EH (cell line): ENCODE measurements at regions not wholly inside any gene's neighbourhood (a gene's known extent, or its start where the extent isn't known, plus 50 kb on each side); places are given as distances from the start of the nearest gene placed in this dataset.

Experiments used
- DNase-seq: peaks from one replicate; pipeline ENCODE4 v3.0.0-alpha.2; 2015; ENCODE audit warnings: low read depth

DNA sequence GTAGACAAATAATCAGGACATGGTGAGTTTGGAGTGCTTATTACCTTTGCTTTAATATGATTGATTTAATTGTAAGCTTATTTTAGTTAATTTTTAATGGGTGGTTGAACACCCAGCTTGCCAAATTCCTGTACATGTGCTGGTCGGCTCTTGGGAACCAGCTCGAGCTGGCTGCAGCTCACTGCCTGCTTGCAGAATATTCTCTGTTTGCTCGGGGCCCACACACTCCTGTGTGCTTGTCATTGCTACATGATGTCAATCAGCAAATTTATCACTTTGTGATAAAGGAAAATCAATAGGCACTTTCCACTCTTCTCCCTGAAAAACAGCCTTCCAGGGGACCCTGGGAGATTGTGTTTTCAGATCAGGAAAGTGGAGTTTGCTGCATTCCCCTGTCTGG, 141.1 kb upstream of the LHX5 start:
- DNase-seq, result no peak

DNA sequence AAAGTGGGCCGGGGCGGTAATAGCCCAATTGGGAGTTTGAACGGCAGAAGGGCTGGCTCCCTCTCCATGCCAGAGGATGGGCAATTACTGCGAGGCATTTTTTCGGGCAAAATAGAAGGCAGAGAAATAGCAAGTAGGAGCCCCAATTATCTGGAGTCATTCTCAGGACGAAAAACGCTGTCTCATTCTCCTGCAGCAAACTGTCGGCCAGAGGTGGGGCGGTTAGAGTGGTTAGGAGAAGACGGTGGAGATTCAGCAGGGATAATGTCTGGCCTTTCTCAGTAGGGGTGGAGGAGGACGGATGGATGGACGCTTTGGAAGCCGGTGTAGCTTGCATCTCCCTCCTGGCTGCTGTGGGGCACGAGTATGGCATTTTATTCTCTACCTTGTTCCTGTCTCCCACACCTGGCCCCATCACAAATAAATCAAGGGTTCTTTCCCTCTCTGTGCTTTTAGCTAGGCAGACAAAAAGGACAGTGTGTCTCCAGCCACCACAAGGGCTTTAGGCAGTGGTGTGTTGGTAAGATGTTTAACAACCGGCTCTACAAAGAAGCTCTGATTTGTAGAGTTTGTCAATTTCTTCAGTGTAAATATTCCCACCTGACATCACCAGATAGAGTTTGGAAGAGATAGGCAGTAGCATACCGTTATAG, 140.5 kb upstream of the LHX5 start:
- DNase-seq, result no peak

DNA sequence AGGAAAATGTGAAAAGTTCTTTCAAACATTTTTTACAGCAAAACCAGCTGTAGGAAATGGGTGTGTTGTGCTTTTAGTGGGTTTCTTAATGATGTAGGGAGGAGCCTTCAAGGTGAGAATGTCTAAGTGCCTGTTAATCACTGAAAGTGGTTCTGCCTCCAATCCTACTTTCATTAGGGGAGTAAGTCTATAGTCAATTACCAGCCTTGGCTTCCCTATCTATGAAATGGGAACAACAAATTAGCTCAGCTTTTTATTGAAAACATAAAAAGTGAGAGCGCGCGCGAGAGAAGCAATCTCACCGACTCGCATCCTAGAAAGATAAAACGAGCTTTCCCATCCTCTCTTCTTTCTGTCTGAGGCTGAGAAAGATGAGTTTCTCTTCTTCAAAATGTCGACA, 140.0 kb upstream of the LHX5 start:
- no peak for DNase-seq

DNA sequence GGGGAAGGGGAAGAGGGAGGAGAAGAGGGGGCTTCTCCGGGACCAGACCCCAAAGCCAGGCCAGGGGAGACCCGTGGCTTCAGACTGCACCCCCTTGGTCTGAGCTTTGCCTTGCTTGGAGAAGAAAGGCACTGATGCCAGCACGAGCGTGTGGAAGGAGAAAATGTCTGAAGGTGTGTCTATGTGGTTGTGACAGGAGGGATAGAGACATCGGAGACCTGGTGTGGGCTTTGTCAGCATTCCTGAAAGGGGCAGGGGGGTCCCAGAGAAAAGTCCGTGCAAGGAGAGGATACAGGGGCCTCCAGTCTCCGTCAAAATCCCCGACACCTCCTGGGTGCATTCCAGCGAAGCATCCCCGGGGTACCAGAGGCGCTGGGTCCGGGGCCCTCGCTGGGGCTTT, 139.0 kb upstream of the LHX5 start:
- no peak for DNase-seq

DNA sequence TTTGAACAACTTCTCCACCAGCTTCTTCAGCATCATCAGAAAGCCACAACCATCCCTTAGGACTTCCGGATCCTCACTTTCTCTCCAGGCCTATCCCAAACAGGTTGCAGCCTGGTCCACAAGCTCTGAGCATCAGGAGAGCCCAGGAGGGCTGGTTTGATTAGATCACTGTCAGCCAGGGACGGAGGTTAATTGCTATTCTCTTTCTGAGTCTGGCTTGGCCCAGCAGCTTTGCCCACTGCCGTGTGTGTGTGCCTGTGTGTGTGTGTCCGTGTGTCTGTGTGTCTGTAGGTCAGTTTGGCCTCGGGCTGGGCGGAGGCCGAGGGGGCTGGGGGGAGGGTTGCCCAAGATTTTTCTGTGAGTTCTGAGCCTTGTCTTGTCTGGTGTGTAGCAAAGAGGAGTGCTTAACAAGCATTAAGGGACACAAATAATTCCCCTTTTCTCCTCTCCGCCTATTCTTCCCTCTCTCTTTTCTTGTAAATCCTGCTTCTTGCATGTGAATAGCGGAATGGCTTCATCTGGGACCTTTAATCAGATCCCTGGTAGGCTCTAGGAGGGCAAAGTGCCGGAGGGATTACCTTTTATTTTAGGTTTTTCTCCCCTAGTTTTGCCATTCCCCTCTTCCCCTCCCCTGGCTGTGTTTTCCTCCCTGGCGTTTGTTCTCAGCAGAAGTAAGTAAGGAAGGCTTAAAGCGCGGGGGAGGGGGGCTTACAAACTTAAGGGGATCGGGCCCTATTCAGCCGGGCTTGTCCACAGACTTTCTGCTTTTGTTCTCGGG, 138.2 kb upstream of the LHX5 start:
- no peak for DNase-seq

DNA sequence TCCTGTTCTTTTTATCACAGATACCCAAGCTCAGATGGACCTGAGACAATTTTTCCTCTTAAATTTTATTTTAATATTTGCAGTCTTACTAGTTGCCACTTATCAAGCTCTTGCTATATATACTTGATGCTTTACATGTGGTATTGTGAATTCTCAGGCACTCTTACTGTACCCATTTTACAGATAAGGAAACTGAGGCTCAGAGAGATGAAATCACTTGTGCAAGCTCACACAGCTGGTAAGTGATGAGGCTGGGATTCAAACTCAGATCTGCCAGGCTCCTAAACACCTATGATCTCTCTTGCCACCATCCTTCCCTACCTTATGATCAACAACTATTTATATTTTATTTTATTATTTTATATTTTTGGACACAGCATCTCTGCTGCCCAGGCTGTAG, 133.0 kb upstream of the LHX5 start:
- DNase-seq, result no peak

DNA sequence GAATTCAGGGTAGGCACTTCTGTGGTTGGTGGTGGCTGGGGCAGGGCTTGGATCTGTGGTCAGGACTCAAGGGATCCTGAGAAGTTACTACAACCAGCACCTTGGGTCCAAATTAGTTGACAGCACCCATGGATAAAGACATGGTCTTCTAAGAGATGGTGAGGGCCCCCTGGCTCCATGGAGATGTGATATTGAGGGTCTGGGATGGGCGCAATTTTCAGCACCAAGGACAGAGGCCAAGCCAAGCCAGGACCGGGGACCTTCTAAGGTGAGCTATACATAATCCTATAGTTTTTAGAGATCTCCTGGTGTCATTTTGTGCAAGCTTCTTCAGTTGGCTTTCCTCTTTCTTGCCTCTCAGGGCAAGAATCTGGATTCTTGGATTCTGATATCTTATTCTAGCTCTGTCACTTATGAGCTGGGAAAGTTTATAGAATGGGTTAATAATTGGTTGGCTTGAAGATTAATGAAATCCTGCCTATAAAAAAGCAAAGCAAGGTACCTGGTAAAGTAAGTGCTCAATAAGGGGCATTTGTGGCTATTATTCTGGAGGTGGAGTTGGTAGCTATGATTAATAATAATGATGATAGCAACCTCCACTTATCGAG, 130.1 kb upstream of the LHX5 start:
- DNase-seq, result peak; percentile 19

DNA sequence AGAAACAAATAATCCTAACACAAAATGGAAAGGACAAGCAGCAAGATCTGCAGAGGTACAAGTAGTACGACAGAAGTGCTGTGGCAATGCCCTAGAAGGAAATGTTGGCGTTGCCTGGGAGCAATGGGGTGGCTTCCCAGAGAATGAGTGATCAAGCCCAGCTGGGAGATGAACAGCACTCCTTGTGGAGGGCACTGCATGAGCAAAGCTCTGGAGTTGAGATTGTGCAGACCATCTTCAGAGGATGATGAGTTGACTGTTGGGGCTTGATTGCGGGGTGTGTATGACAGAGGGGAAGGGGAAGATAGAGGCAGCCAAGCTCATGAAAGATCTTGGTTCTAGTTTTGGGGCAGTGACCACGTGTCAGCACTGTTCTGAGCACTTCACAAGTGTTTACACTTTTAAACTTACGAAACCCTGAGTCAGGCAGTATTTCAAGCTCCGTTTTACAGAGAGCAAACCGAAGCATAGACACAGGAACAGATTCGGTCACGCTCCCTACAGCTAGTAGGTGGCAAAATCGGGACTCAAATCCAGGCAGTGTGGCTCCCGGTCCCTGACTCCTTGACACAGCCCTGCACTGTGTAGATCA, 127.2 kb upstream of the LHX5 start:
- no peak for DNase-seq

DNA sequence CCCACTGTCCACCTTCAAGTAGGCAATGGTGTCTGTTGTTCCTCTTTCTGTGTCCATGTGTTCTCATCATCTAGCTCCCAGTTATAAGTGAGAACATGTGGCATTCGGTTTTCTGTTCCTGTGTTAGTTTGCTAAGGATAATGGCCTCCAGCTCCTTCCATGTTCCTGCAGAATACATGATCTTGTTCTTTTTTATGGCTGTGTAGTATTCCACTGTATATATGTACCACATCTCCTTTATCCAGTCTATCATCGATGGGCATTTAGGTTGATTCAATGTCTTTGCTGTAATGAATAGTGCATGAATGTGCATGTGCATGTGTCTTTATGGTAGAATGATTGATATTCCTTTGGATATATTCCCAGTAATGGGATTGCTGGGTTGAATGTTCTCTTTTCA, 123.3 kb upstream of the LHX5 start:
- no peak for DNase-seq

DNA sequence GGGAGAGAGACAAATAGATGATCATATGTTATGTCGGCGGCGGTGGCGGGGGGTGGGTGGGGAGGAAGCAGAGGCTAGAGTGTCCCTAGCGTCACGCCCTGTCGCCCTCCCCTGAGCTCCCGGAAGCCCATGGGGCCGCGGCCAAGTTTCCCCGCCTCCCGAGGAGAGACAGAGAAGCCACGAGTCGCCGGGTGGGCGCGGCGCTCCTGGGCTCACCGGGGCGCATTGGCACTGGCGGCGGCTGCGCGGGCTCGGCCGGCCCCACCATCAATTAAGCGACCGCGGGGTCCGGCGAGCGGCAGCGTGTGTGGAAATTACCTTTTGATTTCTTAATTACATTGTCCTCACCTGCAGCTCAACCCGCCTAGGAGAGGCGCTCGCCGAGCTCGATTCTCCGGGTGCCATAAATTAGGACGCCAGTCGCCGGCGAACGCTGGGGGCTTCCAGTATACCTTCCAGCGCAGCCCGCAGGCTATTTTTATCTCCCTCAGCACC, 119.9 kb upstream of the LHX5 start:
- DNase-seq, result no peak

DNA sequence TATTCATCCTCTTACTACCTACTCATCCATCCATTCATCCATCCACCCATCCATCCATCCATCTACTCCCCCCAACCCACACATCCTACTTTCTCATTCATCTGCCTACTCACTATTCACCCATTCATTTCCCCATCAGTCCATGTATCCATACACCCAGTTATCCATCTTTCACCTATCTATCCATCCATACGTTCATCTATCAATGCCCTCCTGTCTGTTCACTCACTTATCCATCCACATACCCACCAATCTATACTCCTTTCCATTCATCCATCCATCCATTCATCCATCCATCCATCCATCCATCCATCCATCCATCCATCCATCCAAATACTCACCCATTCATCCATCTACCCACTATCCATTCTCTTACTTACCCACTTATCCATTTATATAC, 117.8 kb upstream of the LHX5 start:
- no peak for DNase-seq

DNA sequence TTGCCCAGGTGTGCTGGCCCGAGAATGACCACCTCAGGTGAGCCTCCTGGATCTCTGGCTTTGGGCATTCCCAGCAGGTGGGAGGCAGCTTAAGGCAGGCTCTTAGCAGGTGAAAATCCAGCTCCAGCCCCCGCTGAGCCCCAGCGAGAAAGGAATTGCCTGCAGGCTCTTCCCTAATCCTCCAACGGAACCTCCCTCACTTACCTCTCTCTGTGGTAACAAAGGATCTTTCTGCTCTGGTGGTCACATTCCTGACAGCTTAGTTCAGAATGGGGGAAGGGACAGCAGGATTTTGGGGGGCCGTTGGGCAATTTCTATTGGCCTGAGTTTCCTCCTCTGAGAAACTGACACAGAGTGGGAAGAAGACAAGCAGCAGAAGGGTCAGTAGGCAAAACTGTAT, 116.0 kb upstream of the LHX5 start:
- no peak for DNase-seq

DNA sequence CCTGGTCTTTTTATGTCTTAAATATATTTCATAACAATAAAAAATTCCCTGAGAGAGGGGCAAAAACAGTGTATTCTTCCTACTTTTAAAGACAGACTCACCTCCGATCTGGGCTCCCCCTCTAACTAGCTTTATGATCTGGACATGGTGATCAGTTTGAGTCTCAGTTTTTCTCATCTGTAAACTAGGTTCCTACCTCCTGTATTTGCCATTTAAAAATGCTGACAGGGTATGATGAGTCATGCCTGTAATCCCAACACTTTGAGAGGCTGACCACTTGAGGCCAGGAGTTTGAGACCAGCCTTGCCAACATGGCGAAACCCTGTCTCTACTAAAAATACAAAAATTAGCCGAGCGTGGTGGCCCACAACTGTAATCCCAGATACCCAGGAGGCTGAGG, 114.8 kb upstream of the LHX5 start:
- DNase-seq, result no peak

DNA sequence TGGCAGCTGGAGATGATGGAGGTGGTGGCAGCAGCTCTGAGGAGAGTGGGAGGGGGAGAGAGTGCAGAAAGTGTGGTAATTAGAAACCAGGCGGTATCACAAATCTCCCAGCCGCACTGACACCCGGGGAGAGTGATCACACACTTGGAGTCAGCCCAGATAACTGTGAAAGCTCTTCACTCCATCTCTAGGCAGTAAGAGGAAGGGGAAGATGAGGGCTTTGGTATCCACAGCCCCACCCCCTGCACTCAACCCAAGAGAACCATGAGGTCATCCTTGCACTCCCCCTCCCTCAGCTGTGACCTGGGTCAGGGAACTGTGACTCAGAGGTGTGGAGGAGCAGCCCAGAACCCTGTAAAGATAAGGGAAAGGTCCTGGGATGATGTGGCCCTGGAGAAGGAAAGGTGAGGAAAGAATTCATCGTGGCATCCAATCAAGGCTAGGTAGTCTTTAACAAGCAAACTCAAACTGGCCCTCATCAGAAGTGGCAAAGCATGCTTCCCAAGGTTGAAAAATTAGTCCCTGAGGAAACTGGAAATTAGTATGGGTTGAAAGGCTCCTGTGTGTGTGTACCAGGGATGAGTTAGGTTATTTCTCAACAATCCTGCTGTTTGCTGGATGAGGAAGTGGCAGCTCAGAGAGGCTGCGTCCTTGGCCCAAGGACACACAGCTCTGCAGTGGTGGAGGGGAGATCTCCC, 111.0 kb upstream of the LHX5 start:
- DNase-seq, result no peak

DNA sequence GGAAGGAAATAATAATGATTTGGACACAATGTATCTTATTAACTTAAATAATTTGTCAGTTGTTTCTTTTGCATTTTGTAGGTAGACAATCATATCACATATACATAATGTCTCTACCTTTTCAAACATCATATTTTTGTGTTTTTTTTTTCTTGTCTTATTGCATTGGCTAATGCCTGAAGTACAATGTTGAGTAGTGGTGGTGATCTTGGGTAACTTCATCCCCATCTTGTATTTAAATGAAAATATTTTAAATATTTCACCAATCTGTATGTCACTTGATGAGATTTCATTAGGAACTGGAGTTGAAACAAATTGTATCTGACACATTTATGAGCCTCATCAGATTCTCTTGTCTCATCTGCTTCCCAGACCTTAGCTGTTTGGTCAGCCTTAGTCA, 109.7 kb upstream of the LHX5 start:
- DNase-seq, result peak; percentile 1

DNA sequence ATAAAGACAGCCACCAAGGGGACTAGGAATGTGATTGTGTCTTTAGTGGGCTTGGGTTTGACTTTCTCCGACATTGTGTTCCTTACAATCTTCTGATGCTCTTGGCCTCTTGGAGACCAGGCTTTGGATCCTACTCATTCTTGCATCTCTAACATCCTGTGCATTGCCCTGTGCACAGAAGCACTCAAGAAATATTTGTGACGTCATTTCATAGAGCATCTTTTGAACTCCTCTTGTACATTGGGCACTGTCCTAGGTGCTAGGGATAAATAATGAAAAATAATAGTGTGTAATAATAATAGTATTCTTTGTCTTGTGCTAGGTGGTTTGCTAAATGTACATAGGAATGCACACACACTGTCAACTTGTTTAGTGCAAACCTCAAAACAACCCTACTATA, 108.8 kb upstream of the LHX5 start:
- no peak for DNase-seq

DNA sequence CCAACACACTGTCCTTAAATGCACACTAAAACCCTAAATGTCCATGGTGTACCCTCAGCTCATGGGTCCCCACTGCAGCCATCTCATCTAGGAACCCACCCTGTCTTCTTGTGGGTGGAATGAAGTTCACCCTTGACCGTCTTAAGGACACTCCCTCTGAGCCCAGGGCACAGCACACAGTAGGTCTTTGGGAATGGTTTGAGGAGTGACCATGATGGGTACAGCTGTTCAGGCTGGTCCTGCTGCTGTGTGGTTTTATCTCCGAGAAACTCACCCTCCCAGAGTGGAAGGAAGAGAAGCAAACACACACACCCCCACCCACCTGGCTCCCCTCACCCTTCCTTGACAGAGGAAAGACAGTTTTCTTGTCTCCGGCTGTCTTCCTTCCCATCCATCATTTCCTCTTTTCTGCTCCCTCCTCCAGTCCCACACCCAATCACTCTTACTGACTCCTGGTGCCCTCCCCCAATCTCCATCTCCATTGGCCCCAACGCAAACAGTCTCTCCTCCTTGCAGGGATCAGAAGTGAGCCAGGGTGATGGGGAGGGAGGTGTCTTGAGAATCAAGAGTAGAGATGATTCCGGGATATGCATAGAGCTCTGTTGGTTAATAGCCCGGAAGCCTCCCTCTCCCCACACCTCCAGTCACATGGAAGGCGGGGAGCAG, 105.9 kb upstream of the LHX5 start:
- DNase-seq, result no peak

DNA sequence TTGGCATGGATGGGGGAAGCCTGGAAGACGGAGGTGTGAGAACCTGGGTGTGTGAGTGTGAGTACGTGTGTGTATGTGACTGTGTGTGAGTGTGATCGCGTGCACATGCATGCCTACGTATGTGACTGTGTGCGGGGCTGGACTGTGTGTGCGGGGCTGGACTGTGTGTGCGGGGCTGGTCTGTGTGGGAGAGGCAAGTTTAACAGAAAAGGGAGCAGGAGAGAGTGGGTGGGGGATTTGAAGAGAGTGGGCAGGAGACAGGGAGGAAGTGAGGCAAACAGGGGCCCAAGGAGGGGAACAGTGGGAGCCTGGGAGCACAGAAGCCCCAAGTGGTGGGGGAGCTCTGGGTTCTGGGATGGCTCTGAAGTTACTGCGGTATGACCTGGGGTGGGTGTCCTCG, 103.7 kb upstream of the LHX5 start:
- DNase-seq, result no peak

DNA sequence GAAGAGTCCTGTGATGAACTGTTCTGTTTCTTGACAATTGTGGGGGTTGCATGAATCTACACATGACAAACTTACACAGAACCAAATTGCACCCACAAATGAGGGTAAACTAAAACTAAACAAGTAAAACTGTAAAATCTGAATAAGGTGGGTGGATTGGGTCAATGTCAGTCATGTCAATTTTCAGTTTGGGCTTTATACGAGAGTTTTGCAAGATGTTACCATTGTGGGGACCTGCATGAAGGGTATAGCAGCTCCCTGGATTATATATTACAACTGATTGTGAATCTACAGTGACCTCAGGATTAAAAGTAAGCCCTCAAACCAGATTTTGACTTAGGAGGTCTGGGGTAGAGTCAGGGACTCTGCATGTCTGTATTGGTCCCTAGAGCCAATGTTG, 101.5 kb upstream of the LHX5 start:
- DNase-seq, result no peak

DNA sequence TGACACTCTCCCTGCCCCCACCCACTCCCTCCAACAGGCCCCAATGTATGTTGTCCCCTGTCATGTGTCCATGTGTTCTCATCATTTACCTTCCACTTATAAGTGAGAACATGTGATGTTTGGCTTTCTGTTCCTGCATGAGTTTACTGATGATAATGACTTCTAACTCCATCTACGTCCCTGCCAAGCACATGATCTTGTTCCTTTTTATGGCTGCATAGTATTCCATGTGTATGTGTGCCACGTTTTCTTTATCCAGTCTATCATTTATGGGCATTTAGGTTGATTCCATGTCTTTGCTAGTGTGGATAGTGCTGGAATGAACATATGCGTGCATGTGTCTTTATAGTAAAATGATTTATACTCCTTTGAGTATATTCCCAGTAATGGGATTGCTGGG, 100.0 kb upstream of the LHX5 start:
- no peak for DNase-seq

DNA sequence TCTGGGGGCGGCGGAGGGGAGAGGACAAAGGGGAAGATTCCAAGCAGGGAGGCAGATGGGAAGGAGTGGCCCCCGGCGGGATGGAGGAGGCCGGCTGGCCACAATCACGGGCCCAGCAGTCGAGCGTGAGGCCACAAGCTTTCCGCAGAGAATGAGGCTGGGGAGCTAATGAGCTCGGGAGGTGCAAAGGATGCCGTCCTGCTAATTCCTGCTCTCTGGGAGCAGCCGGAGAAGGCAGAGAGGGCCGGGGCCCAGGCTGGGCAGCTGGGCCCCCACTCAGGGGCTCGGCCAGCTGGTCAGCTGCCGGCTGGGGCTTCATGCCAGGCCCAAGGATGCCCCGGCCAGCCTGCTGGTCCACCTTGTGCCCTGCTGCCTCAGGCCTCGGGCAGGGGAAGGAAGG, 98.1 kb upstream of the LHX5 start:
- DNase-seq, result no peak

DNA sequence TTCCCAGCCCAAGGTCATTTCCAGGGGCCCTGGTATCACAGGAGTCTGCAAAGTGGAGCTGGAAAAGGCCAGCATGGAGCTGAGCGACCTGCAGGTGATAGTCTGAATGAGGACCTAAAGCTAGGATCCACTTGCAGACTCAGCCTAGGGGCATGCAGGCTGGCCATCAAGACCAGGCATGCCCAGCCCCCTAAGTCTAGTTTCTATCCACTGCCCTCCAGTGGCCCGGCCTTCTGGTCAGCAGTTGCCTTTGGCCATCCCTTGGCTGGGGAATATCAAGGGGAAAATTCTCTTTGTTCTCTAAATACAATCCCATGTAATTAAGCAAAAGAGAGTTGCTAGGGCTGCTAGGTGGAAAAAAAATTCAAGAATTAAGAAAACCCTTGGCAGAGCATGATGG, 96.3 kb upstream of the LHX5 start:
- no peak for DNase-seq
